ENCODE measurements at regions not wholly inside any gene's neighbourhood (a gene's known extent, or its start where the extent isn't known, plus 50 kb on each side); places are given as distances from the start of the nearest gene placed in this dataset.

GRCh38 chr20:48311956-48312355 lies 515.8 kb downstream of the PREX1 start:
- Mint-ChIP-seq H3K36me3 (ENCODE audit: insufficient read depth, unreplicated experiment) (no peaks in the 10 kb centered on the region), H3K27ac (ENCODE audit: low read depth, unreplicated experiment) (no peak overlapping the region), H3K27me3 (ENCODE audit: insufficient read depth, unreplicated experiment) (peaks cover 52% of the 10 kb centered on the region), H3K4me1 (ENCODE audit: insufficient read depth, unreplicated experiment) (peaks cover 9% of the 10 kb centered on the region), H3K9me3 (ENCODE audit: unreplicated experiment) (no peaks in the 10 kb centered on the region), H3K4me3 (ENCODE audit: unreplicated experiment) (no peak overlapping the region)
- intact Hi-C loops (cut with micrococcal nuclease), result no loop called here
- BruUV-seq (replicated peaks), result no TSS peak
- no peak for TF ChIP-seq CTCF (IDR thresholded peaks at IDR 0.05; ENCODE audit: unreplicated experiment)
- ChIA-PET POLR2A (no interaction called here), CTCF (no interaction called here)
- no peak for DNase-seq (ENCODE audit: unreplicated experiment)

GRCh38 chr20:48310305-48310704 lies 517.5 kb downstream of the PREX1 start:
- ChIA-PET CTCF (interaction anchor here (1.3 kb wide), 1 partner anchor 310 kb away, joined by 9 read pairs; no protein-coding TSS in a partner anchor), POLR2A (interaction anchor here (0.7 kb wide), 1 partner anchor 286 kb away, joined by 3 read pairs; no protein-coding TSS in a partner anchor)
- Mint-ChIP-seq H3K36me3 (ENCODE audit: insufficient read depth, unreplicated experiment) (no peaks in the 10 kb centered on the region), H3K4me1 (ENCODE audit: insufficient read depth, unreplicated experiment) (peaks cover 9% of the 10 kb centered on the region), H3K27ac (ENCODE audit: low read depth, unreplicated experiment) (no peak overlapping the region), H3K27me3 (ENCODE audit: insufficient read depth, unreplicated experiment) (peaks cover 48% of the 10 kb centered on the region), H3K4me3 (ENCODE audit: unreplicated experiment) (no peak overlapping the region), H3K9me3 (ENCODE audit: unreplicated experiment) (no peaks in the 10 kb centered on the region)
- no peak for TF ChIP-seq CTCF (IDR thresholded peaks at IDR 0.05; ENCODE audit: unreplicated experiment)
- BruUV-seq (replicated peaks), result no TSS peak
- DNase-seq (ENCODE audit: unreplicated experiment), result no peak
- intact Hi-C loops (cut with micrococcal nuclease), result no loop called here

- intact Hi-C loops (cut with micrococcal nuclease), result no loop called here
Observed at GRCh38 chr20:48309293-48309692, 518.5 kb downstream of the PREX1 start.

GRCh38 chr20:48308882-48309281 lies 518.9 kb downstream of the PREX1 start:
- Mint-ChIP-seq H3K27ac (ENCODE audit: low read depth, unreplicated experiment) (no peak overlapping the region), H3K4me3 (ENCODE audit: unreplicated experiment) (no peak overlapping the region), H3K27me3 (ENCODE audit: insufficient read depth, unreplicated experiment) (peaks cover 49% of the 10 kb centered on the region), H3K4me1 (ENCODE audit: insufficient read depth, unreplicated experiment) (peaks cover 9% of the 10 kb centered on the region), H3K9me3 (ENCODE audit: unreplicated experiment) (no peaks in the 10 kb centered on the region), H3K36me3 (ENCODE audit: insufficient read depth, unreplicated experiment) (no peaks in the 10 kb centered on the region)
- TF ChIP-seq CTCF (IDR thresholded peaks at IDR 0.05; ENCODE audit: unreplicated experiment), result no peak
- BruUV-seq (replicated peaks), result no TSS peak
- CTCF ChIA-PET, result interaction anchor here (0.6 to 1.3 kb wide), 4 partner anchors 311 to 648 kb away, joined by 3 to 9 read pairs (median 4); no protein-coding TSS in a partner anchor
- intact Hi-C loops (cut with micrococcal nuclease), result no loop called here
- no peak for DNase-seq (ENCODE audit: unreplicated experiment)
- POLR2A ChIA-PET, result interaction anchor here (0.6 kb wide), 1 partner anchor 657 kb away, joined by 3 read pairs; no protein-coding TSS in a partner anchor

More at GRCh38 chr20:48309293-48309692, 518.5 kb downstream of the PREX1 start:
- H3K4me3 Mint-ChIP-seq (ENCODE audit: unreplicated experiment), result no peak overlapping the region
- H3K27me3 Mint-ChIP-seq (ENCODE audit: insufficient read depth, unreplicated experiment), result peaks cover 49% of the 10 kb centered on the region
- TF ChIP-seq CTCF (IDR thresholded peaks at IDR 0.05; ENCODE audit: unreplicated experiment), result no peak
- peaks cover 9% of the 10 kb centered on the region for H3K4me1 Mint-ChIP-seq (ENCODE audit: insufficient read depth, unreplicated experiment)
- no peak overlapping the region for H3K27ac Mint-ChIP-seq (ENCODE audit: low read depth, unreplicated experiment)
- no peaks in the 10 kb centered on the region for H3K9me3 Mint-ChIP-seq (ENCODE audit: unreplicated experiment)
- CTCF ChIA-PET, result interaction anchor here (0.7 to 1.3 kb wide), 3 partner anchors 311 to 645 kb away, joined by 3 to 9 read pairs (median 5); no protein-coding TSS in a partner anchor
- no peaks in the 10 kb centered on the region for H3K36me3 Mint-ChIP-seq (ENCODE audit: insufficient read depth, unreplicated experiment)
- POLR2A ChIA-PET, result no interaction called here
- no TSS peak for BruUV-seq (replicated peaks)
- DNase-seq (ENCODE audit: unreplicated experiment), result no peak

All from MCF 10A (cell line).